HEK293 (cell line): ENCODE measurements at regions not wholly inside any gene's neighbourhood (a gene's known extent, or its start where the extent isn't known, plus 50 kb on each side); places are given as distances from the start of the nearest gene placed in this dataset.

Source experiments
- CTCF ChIA-PET: fragments of 350-600 bp; formaldehyde crosslinking; extraction: SDS; loops from one replicate; lab custom pipeline; 2021; ENCODE audit warnings: antibody characterized with exemption; lab: Yijun Ruan, JAX
- POLR2A ChIA-PET: fragments of 300-600 bp; formaldehyde crosslinking; extraction: SDS; loops from one replicate; lab custom pipeline; 2020; ENCODE audit warnings: antibody characterized with exemption, inconsistent platforms; lab: Yijun Ruan, JAX
- H3K27ac ChIP-seq: fragments of 200-500 bp; sonication (Bioruptor generic); 2 replicates; pipeline ENCODE4 v1.5.1; 2014; ENCODE audit warnings: low read depth, low read length, control low read depth, inconsistent platforms; ENCODE audit errors: extremely low read depth
- H3K36me3 ChIP-seq, 2 experiments: fragments of 200-500 bp in 1 of 2; sonication (Bioruptor generic) in 1 of 2; 1 replicate in 1 of 2; 2 replicates in 1 of 2; pipeline ENCODE4 v1.5.1; 2014 to 2017; ENCODE audit warnings: inconsistent platforms in 2 of 2, low read length in 2 of 2; ENCODE audit not compliant: control insufficient read depth in 2 of 2, insufficient read depth in 1 of 2
- H3K4me1 ChIP-seq: fragments of 200-500 bp; sonication (Bioruptor generic); 2 replicates; pipeline ENCODE4 v1.5.1; 2014; ENCODE audit warnings: mild to moderate bottlenecking, low read length, inconsistent platforms; ENCODE audit not compliant: control insufficient read depth, insufficient read depth
- H3K4me3 ChIP-seq: 2 replicates; pipeline ENCODE4 v1.5.1; 2011; ENCODE audit warnings: low read depth, mild to moderate bottlenecking, control low read depth, low read length, moderate library complexity
- H3K9me3 ChIP-seq: fragments of 200-500 bp; sonication (Bioruptor generic); 2 replicates; pipeline ENCODE4 v1.5.1; 2014; ENCODE audit warnings: low read depth, low read length, inconsistent platforms; ENCODE audit not compliant: control insufficient read depth, insufficient read depth
- BCL11B ChIP-seq: fragments of 450-650 bp; formaldehyde crosslinking; IDR thresholded peaks from 2 replicates; pipeline ENCODE4 v1.5.1; 2016; ENCODE audit warnings: low read depth, missing biosample characterization, missing genetic modification characterization
- HOXC10 ChIP-seq: sonication (generic); formaldehyde crosslinking; IDR thresholded peaks from 2 replicates; pipeline ENCODE4 v1.8.1; 2023; ENCODE audit warnings: mild to moderate bottlenecking, missing genetic modification reagents
- IKZF3 ChIP-seq: fragments of 450-650 bp; IDR thresholded peaks from 2 replicates; pipeline ENCODE4 v1.5.0; 2018; ENCODE audit warnings: missing biosample characterization, mild to moderate bottlenecking, missing genetic modification characterization, moderate library complexity
- SP3 ChIP-seq: fragments of 450-650 bp; formaldehyde crosslinking; IDR thresholded peaks from 2 replicates; pipeline ENCODE4 v1.5.1; 2016; ENCODE audit warnings: missing biosample characterization, missing genetic modification characterization
- TCF7L2 ChIP-seq: IDR thresholded peaks from 2 replicates; pipeline ENCODE4 v1.6.1; 2011; ENCODE audit warnings: low read depth, mild to moderate bottlenecking, inconsistent platforms, low read length, moderate library complexity, borderline replicate concordance
- TSHZ1 ChIP-seq: fragments of 450-650 bp; formaldehyde crosslinking; IDR thresholded peaks from 2 replicates; pipeline ENCODE4 v1.5.1; 2016; ENCODE audit warnings: missing biosample characterization, missing genetic modification characterization, borderline replicate concordance
- ZBTB49 ChIP-seq: fragments of 450-650 bp; formaldehyde crosslinking; IDR thresholded peaks from 2 replicates; pipeline ENCODE4 v1.5.1; 2016; ENCODE audit warnings: missing biosample characterization, missing genetic modification characterization, low read depth
- ZFHX2 ChIP-seq: fragments of 450-650 bp; formaldehyde crosslinking; conservative IDR thresholded peaks from 2 replicates; pipeline ENCODE4 v1.5.1; 2016; ENCODE audit warnings: missing biosample characterization, missing genetic modification characterization
- ZNF140 ChIP-seq: fragments of 450-650 bp; formaldehyde crosslinking; IDR thresholded peaks from 2 replicates; pipeline ENCODE4 v1.5.1; 2016; ENCODE audit warnings: missing biosample characterization, missing genetic modification characterization
- ZNF148 ChIP-seq: fragments of 450-650 bp; formaldehyde crosslinking; IDR thresholded peaks from 2 replicates; pipeline ENCODE4 v1.5.0; 2017; ENCODE audit warnings: missing biosample characterization, missing genetic modification characterization, borderline replicate concordance
- ZNF16 ChIP-seq: fragments of 450-650 bp; formaldehyde crosslinking; IDR thresholded peaks from 2 replicates; pipeline ENCODE4 v1.5.1; 2016; ENCODE audit warnings: low read depth, missing biosample characterization, missing genetic modification characterization
- ZNF280D ChIP-seq: fragments of 450-650 bp; formaldehyde crosslinking; IDR thresholded peaks from 2 replicates; pipeline ENCODE4 v1.5.1; 2016; ENCODE audit warnings: missing biosample characterization, missing genetic modification characterization
- ZNF292 ChIP-seq: fragments of 450-650 bp; formaldehyde crosslinking; IDR thresholded peaks from 2 replicates; pipeline ENCODE4 v1.5.1; 2016; ENCODE audit warnings: low read depth, missing biosample characterization, missing genetic modification characterization, borderline replicate concordance
- ZNF362 ChIP-seq: fragments of 450-650 bp; formaldehyde crosslinking; IDR thresholded peaks from 2 replicates; pipeline ENCODE4 v1.5.1; 2016; ENCODE audit warnings: missing biosample characterization, missing genetic modification characterization
- ZNF391 ChIP-seq: fragments of 450-650 bp; formaldehyde crosslinking; IDR thresholded peaks from 2 replicates; pipeline ENCODE4 v1.5.1; 2016; ENCODE audit warnings: low read depth, missing biosample characterization, missing genetic modification characterization, borderline replicate concordance
- ZNF501 ChIP-seq: fragments of 450-650 bp; formaldehyde crosslinking; IDR thresholded peaks from 2 replicates; pipeline ENCODE4 v1.5.1; 2016; ENCODE audit warnings: missing biosample characterization, missing genetic modification characterization
- ZNF558 ChIP-seq: fragments of 450-650 bp; formaldehyde crosslinking; IDR thresholded peaks from 2 replicates; pipeline ENCODE4 v1.5.1; 2016; ENCODE audit warnings: missing biosample characterization, missing genetic modification characterization
- ZNF621 ChIP-seq: fragments of 450-650 bp; formaldehyde crosslinking; IDR thresholded peaks from 2 replicates; pipeline ENCODE4 v1.5.1; 2017; ENCODE audit warnings: missing biosample characterization, missing genetic modification characterization
- ZNF707 ChIP-seq: fragments of 450-650 bp; formaldehyde crosslinking; IDR thresholded peaks from 2 replicates; pipeline ENCODE4 v1.5.1; 2016; ENCODE audit warnings: missing biosample characterization, missing genetic modification characterization
- ZNF747 ChIP-seq: fragments of 450-650 bp; formaldehyde crosslinking; IDR thresholded peaks from 2 replicates; pipeline ENCODE4 v1.5.1; 2016; ENCODE audit warnings: missing biosample characterization, missing genetic modification characterization
- ZNF776 ChIP-seq: fragments of 450-650 bp; formaldehyde crosslinking; IDR thresholded peaks from 2 replicates; pipeline ENCODE4 v1.5.0; 2017; ENCODE audit warnings: missing biosample characterization, missing genetic modification characterization, borderline replicate concordance
- ZNF837 ChIP-seq: fragments of 450-650 bp; formaldehyde crosslinking; IDR thresholded peaks from 2 replicates; pipeline ENCODE4 v1.5.1; 2016; ENCODE audit warnings: missing biosample characterization, missing genetic modification characterization

GRCh38 chr5:166810721-166811120, 1480.7 kb upstream of the WWC1 start (continued):
- TF ChIP-seq ZNF148 (no peak), ZNF776 (tag by site-specific recombination) (no peak), ZBTB49 (tag by site-specific recombination) (no peak), ZNF16 (tag by site-specific recombination) (no peak), ZNF391 (tag by site-specific recombination) (no peak), ZNF837 (tag by site-specific recombination) (no peak), ZNF558 (tag by site-specific recombination) (no peak), ZNF362 (tag by site-specific recombination) (no peak), HOXC10 (CRISPR knock-in tag) (no peak), ZNF140 (tag by site-specific recombination) (no peak), TCF7L2 (no peak)

- TF ChIP-seq SP3 (tag by site-specific recombination) (no peak), BCL11B (tag by site-specific recombination) (no peak), IKZF3 (no peak)
- no peaks in the 10 kb centered on the region for H3K9me3 ChIP-seq
- ChIA-PET POLR2A (no interaction called here), CTCF (no interaction called here)
- H3K27ac ChIP-seq: no peak overlapping the region
- H3K4me3 ChIP-seq: no peak overlapping the region
- H3K4me1 ChIP-seq: no peaks in the 10 kb centered on the region
- no peaks in the 10 kb centered on the region for H3K36me3 ChIP-seq
Measured at GRCh38 chr5:166823360-166823759, 1468.1 kb upstream of the WWC1 start.

- CTCF ChIA-PET: no interaction called here
- H3K9me3 ChIP-seq: no peaks in the 10 kb centered on the region
- H3K27ac ChIP-seq: no peak overlapping the region
Measured at GRCh38 chr5:166834246-166834645, 1457.2 kb upstream of the WWC1 start.

More at GRCh38 chr5:166834246-166834645, 1457.2 kb upstream of the WWC1 start:
- POLR2A ChIA-PET: no interaction called here
- TF ChIP-seq ZNF747 (tag by site-specific recombination): no peak
- no peak for TF ChIP-seq ZNF501 (tag by site-specific recombination)
- TF ChIP-seq TSHZ1: no peak
- TF ChIP-seq ZNF140 (tag by site-specific recombination): no peak
- no peak for TF ChIP-seq ZFHX2 (tag by site-specific recombination)
- no peak for TF ChIP-seq ZNF621
- no peak for TF ChIP-seq ZNF280D (tag by site-specific recombination)
- no peak for TF ChIP-seq ZNF707 (tag by site-specific recombination)
- no peak for TF ChIP-seq ZNF292 (tag by site-specific recombination)
- Histone ChIP-seq H3K36me3 (no peaks in the 10 kb centered on the region), H3K4me3 (no peak overlapping the region), H3K4me1 (no peaks in the 10 kb centered on the region)
